ENCODE measurements at regions not wholly inside any gene's neighbourhood (a gene's known extent, or its start where the extent isn't known, plus 50 kb on each side); places are given as distances from the start of the nearest gene placed in this dataset.

DNA sequence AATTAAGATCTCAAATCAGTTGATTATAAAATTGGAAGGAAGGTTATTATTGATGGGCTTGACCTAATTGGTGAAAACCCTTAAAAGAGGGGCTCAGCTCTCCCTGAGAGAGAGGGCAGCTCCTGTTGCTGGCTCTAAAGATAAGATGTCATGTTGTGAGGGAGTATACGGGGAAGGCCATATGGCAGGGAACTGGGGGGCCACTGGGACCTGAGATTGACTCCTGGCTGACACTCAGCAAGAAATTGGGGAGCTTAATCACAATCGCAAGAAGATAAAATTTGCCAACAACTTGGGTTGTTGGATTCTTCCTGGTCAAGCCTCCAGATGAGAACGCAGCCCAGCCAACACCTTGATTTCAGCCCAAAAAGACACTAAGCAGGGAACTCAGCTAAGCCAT is 69.7 kb upstream of the KCNJ6 start:
- TF ChIP-seq FOXA1 (IDR thresholded peaks at IDR 0.05) (no peak), TARDBP (IDR thresholded peaks at IDR 0.05) (no peak), NFRKB (IDR thresholded peaks at IDR 0.05) (no peak), FOXK2 (IDR thresholded peaks at IDR 0.05) (no peak), BHLHE40 (IDR thresholded peaks at IDR 0.05; ENCODE audit: borderline replicate concordance) (no peak), ARNT (IDR thresholded peaks at IDR 0.05) (no peak), SP1 (IDR thresholded peaks at IDR 0.05) (no peak)
